ENCODE measurements at regions not wholly inside any gene's neighbourhood (a gene's known extent, or its start where the extent isn't known, plus 50 kb on each side); places are given as distances from the start of the nearest gene placed in this dataset.

DNA sequence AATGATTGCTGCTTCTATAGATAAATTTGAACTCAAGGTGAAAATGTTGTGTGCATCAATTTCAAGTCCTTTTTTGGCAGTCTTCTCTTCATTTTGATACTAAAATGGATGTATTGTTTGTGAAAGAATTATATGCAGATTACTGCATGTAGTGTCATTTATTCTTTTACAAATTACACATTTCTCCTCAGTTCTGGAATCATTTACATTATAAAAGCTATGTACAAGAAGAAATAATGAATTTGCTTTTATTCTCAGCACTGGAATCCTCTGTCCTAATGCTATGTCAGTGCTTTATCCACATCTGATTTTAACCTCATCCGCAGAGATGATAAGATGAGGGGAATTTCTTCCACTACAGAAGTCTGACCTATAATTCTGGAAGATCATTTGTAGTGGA is 220.8 kb upstream of the UBE2E3 start:
- no peaks in the 10 kb centered on the region for H3K4me1 Mint-ChIP-seq
- H3K27me3 Mint-ChIP-seq, result peaks cover 40% of the 10 kb centered on the region
- ATAC-seq (replicated peaks; ENCODE audit: extremely low read depth, poor library complexity, severe bottlenecking), result no peak
- H3K4me3 Mint-ChIP-seq, result no peak overlapping the region
- no peaks in the 10 kb centered on the region for H3K9me3 Mint-ChIP-seq
- no peak for DNase-seq (ENCODE audit: low spot score in 2 of 2)
- peaks cover 2% of the 10 kb centered on the region for H3K36me3 Mint-ChIP-seq (ENCODE audit: insufficient read depth)
- H3K27ac Mint-ChIP-seq (ENCODE audit: low read depth), result no peak overlapping the region

DNA sequence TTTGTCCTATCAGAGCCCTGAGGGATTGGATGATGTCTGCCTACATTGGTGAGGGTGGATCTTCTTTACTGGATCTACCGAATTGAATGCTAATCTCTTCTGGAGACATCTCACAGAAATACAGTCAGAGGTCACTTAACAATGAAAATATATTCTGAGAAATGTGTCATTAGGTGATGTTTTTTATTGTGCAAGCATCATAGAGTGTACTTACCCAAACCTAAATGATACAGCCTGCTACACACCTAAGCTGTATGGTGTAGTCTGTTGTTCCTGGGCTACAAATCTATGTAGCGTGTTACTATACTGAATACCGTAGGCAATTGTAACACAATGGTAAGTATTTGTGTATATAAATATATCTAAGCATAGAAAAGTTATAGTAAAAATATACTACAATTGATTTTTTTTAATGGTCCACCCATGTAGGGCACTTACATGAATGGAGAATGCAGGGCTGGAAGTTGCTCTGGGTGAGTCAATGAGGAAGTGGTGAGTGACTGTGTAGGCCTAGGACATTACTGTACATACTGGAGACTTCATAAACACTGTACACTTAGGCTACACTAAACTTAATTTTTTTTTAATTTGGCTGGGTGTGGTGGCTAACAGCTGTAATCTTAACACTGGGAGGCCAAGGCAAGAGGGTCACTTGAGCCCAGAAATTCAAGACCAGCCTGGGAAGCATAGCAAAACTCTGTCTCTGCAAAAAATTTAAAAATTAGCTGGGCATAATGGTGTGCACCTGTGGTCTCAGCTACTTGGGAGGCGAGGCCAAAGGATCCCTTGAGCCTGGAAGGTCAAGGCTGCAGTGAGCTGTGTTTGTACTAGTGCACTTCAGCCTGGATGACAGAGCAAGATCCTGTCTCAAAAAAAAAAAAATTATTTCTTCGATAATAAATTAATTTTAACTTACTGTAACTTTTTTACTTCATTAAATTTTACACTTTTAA is 226.3 kb upstream of the UBE2E3 start:
- no peak for DNase-seq (ENCODE audit: low spot score in 2 of 2)
- Mint-ChIP-seq H3K4me3 (no peak overlapping the region), H3K4me1 (no peaks in the 10 kb centered on the region), H3K27ac (ENCODE audit: low read depth) (no peak overlapping the region), H3K27me3 (peaks cover 8% of the 10 kb centered on the region), H3K36me3 (ENCODE audit: insufficient read depth) (no peaks in the 10 kb centered on the region), H3K9me3 (no peaks in the 10 kb centered on the region)
- no peak for ATAC-seq (replicated peaks; ENCODE audit: extremely low read depth, poor library complexity, severe bottlenecking)

DNA sequence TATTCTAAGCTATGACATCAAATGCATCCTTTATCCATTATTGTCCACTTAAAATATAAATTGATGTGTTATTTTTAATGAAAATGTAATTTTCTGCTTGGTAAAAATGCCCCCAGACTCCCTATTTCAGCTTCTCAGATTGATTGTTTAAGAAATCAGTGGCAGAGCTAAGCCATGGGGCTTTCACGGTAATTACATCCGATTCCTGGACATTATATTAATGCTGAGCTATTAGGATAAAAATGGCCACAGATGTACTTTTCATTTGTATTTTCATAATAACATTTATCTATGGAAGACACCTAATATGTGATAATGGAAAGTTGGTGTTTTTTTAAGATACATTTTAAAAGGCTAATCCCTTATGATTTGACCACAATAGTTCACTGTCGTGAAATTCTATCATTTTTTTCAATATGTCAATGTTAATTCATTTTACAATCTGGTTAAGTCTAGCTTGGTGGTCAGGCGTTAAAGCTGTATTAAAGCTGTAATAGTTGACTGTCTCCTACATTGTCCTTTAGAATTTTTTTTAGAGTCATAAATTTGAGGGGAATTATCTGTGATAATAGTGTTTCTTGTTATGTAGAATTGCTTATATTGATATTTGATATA is 229.0 kb upstream of the UBE2E3 start:
- H3K27me3 Mint-ChIP-seq, result peaks cover 19% of the 10 kb centered on the region
- ATAC-seq (replicated peaks; ENCODE audit: extremely low read depth, poor library complexity, severe bottlenecking), result no peak
- no peaks in the 10 kb centered on the region for H3K4me1 Mint-ChIP-seq
- H3K27ac Mint-ChIP-seq (ENCODE audit: low read depth), result no peak overlapping the region
- H3K4me3 Mint-ChIP-seq, result no peak overlapping the region
- H3K9me3 Mint-ChIP-seq, result no peaks in the 10 kb centered on the region
- peaks cover 1% of the 10 kb centered on the region for H3K36me3 Mint-ChIP-seq (ENCODE audit: insufficient read depth)
- DNase-seq (ENCODE audit: low spot score in 2 of 2), result no peak

DNA sequence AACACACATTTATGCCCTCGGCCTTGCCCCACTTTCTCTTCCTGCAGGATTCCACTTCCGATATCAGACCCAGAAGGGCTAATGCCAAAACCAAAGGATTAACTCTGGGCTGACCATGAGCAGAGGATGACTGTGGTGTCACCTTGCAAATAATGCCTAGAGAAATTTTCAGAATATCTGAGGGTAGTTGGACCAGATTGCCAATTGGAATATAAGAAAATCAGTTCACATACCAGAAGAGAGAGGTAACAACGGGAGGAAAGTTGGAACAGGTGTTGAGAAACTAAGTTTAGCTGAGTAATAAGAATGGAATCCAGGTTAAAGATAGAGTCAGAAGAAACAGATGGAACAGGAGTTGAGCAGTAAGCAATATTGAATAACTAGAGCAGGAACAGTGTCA is 232.7 kb upstream of the UBE2E3 start:
- DNase-seq (ENCODE audit: low spot score in 2 of 2), result no peak

DNA sequence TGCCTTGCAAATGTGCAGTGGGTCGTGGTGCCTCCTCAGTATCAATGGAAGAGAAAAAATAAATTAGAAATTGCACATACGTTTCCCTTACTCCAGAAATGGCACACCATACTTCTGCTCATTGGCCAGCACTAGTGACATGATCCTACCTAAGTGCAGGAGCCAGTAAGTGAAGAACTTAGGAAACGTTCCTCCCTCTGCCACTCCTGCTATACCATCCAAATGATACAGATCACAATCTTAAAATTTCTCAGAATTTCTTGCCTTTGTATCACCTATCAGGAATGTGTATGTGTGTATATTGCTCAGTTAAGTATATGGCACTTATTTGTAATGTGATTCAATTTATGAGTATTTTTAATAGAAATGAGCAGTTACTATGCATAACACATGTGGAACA is 237.0 kb upstream of the UBE2E3 start:
- no peaks in the 10 kb centered on the region for H3K36me3 Mint-ChIP-seq (ENCODE audit: insufficient read depth)
- no peak overlapping the region for H3K4me3 Mint-ChIP-seq
- DNase-seq (ENCODE audit: low spot score in 2 of 2) (no peak), ATAC-seq (replicated peaks; ENCODE audit: extremely low read depth, poor library complexity, severe bottlenecking) (no peak)
- H3K27me3 Mint-ChIP-seq, result peaks cover 36% of the 10 kb centered on the region
- H3K27ac Mint-ChIP-seq (ENCODE audit: low read depth), result no peak overlapping the region
- H3K4me1 Mint-ChIP-seq, result no peaks in the 10 kb centered on the region
- H3K9me3 Mint-ChIP-seq, result no peaks in the 10 kb centered on the region

More for the DNA sequence above, 232.7 kb upstream of the UBE2E3 start:
- Mint-ChIP-seq H3K9me3 (no peaks in the 10 kb centered on the region), H3K4me3 (no peak overlapping the region), H3K27ac (ENCODE audit: low read depth) (no peak overlapping the region), H3K4me1 (no peaks in the 10 kb centered on the region), H3K36me3 (ENCODE audit: insufficient read depth) (peaks cover 1% of the 10 kb centered on the region), H3K27me3 (peaks cover 33% of the 10 kb centered on the region)
- no peak for ATAC-seq (replicated peaks; ENCODE audit: extremely low read depth, poor library complexity, severe bottlenecking)

DNA sequence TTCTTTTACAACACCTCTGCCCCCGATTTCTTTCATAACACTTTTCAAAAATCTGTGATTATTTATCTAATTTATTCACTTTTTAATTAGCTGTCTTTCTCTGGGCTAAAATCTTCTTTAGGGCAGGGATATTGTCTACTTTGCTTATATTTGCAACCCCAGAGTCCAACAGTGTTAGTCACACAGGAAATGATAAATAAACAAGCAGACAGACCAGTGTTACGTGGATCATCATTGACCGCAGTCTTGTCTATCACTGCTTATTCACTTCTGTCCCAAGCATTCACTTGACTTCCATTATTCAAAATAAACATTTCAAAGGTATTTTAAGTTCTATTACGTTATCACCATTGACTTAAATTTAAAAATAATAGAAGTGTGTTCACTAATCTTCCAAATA is 237.6 kb upstream of the UBE2E3 start:
- Mint-ChIP-seq H3K4me3 (no peak overlapping the region), H3K27me3 (peaks cover 36% of the 10 kb centered on the region), H3K4me1 (no peaks in the 10 kb centered on the region), H3K27ac (ENCODE audit: low read depth) (no peak overlapping the region), H3K9me3 (no peaks in the 10 kb centered on the region), H3K36me3 (ENCODE audit: insufficient read depth) (no peaks in the 10 kb centered on the region)
- DNase-seq (ENCODE audit: low spot score in 2 of 2) (no peak), ATAC-seq (replicated peaks; ENCODE audit: extremely low read depth, poor library complexity, severe bottlenecking) (no peak)

DNA sequence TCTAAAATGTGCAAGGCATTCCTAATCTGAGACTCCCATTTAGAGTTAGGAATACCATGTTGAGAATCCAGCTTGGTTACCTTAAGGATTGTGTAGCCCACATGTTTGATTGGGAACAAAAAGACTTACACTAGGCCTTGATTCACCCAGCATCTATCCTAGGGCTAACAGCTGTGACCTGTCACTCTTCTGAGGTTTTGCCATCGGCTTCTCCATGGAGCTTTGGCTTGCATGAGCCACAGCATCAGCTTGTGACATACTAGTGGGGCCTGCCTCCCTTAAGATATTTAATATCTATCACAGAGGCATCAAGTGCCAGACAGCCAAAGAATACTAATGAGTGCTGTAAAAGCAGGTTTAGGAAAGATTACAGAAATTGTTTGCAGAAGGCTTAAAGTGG is 241.3 kb upstream of the UBE2E3 start:
- H3K4me1 Mint-ChIP-seq, result no peaks in the 10 kb centered on the region
- peaks cover 28% of the 10 kb centered on the region for H3K27me3 Mint-ChIP-seq
- DNase-seq (ENCODE audit: low spot score in 2 of 2), result no peak
- no peaks in the 10 kb centered on the region for H3K9me3 Mint-ChIP-seq
- no peak for ATAC-seq (replicated peaks; ENCODE audit: extremely low read depth, poor library complexity, severe bottlenecking)
- H3K36me3 Mint-ChIP-seq (ENCODE audit: insufficient read depth), result no peaks in the 10 kb centered on the region
- H3K4me3 Mint-ChIP-seq, result no peak overlapping the region
- no peak overlapping the region for H3K27ac Mint-ChIP-seq (ENCODE audit: low read depth)

DNA sequence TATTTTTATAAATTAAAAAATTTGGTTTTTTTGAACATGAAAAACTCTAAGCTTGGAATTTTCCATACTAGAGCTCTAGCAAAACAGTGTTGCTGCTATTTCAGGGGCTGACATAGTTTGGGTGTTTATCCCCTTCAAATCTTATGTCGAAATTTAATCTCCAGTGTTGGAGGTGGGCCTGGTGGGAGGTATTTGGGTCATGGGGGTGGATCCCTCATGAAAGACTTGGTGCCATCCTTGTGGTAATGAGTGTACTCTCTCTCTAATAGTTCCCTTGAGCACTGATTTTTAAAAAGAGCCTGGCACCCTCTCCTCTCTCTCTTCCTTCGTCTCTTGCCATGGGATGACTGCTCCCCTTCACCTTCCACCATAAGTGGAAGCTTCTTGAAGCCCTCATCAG is 244.6 kb upstream of the UBE2E3 start:
- no peak overlapping the region for H3K27ac Mint-ChIP-seq (ENCODE audit: low read depth)
- no peaks in the 10 kb centered on the region for H3K27me3 Mint-ChIP-seq
- DNase-seq (ENCODE audit: low spot score in 2 of 2) (no peak), ATAC-seq (replicated peaks; ENCODE audit: extremely low read depth, poor library complexity, severe bottlenecking) (no peak)
- no peaks in the 10 kb centered on the region for H3K4me1 Mint-ChIP-seq
- no peaks in the 10 kb centered on the region for H3K36me3 Mint-ChIP-seq (ENCODE audit: insufficient read depth)
- H3K9me3 Mint-ChIP-seq, result no peaks in the 10 kb centered on the region
- H3K4me3 Mint-ChIP-seq, result no peak overlapping the region

DNA sequence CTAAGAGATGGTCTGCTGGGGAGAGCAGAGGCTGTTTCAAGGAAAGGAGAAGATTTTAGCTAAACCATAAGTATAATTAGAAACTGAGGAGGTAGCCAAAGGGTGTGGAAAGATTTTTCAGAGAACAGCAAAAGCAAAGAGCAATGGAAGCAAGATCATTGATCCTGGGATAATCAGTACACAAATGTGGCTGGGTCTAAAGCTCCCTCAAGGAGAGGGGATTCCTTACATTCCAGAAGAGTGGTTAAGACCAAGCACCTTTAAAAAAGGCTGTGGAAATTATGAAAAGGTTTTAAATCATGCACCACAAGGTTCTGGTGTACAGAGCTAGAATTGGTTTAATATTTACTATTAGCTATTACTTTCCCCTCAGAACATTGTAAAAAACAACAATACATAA is 246.0 kb upstream of the UBE2E3 start:
- no peaks in the 10 kb centered on the region for H3K9me3 Mint-ChIP-seq
- DNase-seq (ENCODE audit: low spot score in 2 of 2), result no peak
- ATAC-seq (replicated peaks; ENCODE audit: extremely low read depth, poor library complexity, severe bottlenecking), result no peak

DNA sequence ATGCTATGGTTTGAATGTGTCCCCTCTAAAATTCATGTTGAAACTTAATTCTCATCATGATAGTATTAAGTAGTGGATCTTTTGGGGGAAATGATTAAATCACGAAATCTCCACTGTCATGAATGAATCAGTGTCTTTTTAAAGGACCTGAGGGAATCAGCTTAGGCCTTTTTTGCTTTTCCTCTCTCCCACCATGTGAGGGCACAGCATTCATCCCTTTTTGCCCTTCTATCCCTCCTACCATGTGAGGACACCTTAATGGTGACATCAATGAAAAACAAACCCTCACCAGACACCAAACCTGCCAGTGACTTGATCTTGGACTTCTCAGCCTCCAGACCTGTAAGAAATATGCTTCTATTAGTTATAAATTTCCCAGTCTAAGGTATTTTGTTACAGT is 247.1 kb upstream of the UBE2E3 start:
- ATAC-seq (replicated peaks; ENCODE audit: extremely low read depth, poor library complexity, severe bottlenecking), result no peak
- Mint-ChIP-seq H3K9me3 (no peaks in the 10 kb centered on the region), H3K27me3 (peaks cover 5% of the 10 kb centered on the region), H3K36me3 (ENCODE audit: insufficient read depth) (no peaks in the 10 kb centered on the region), H3K4me1 (no peaks in the 10 kb centered on the region), H3K27ac (ENCODE audit: low read depth) (no peak overlapping the region), H3K4me3 (no peak overlapping the region)
- DNase-seq (ENCODE audit: low spot score in 2 of 2), result no peak

More for the DNA sequence above, 246.0 kb upstream of the UBE2E3 start:
- H3K27ac Mint-ChIP-seq (ENCODE audit: low read depth), result no peak overlapping the region
- H3K27me3 Mint-ChIP-seq, result no peaks in the 10 kb centered on the region
- H3K4me1 Mint-ChIP-seq, result no peaks in the 10 kb centered on the region
- no peak overlapping the region for H3K4me3 Mint-ChIP-seq
- H3K36me3 Mint-ChIP-seq (ENCODE audit: insufficient read depth), result no peaks in the 10 kb centered on the region

DNA sequence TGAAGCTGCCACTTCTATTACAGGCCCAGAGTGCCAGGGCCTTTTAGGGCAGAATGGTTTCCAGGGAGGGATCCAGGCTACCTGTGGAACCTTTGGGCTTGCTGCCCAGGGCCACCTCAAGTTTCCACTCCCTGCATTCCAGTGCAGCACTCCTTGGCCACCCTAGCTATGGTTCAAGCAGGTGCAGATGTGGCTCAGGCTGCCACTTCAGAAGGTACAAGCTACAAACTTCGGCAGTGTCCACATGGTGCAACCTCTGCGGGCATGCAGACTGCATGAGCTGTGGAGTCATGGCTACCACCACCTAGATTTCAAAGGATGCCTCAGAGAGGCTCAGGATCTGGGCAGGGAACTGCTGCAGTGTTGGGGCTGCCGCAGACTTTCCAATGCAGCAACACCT is 248.1 kb upstream of the UBE2E3 start:
- Mint-ChIP-seq H3K4me3 (no peak overlapping the region), H3K27me3 (peaks cover 15% of the 10 kb centered on the region), H3K27ac (ENCODE audit: low read depth) (no peak overlapping the region), H3K36me3 (ENCODE audit: insufficient read depth) (no peaks in the 10 kb centered on the region), H3K9me3 (no peaks in the 10 kb centered on the region), H3K4me1 (no peaks in the 10 kb centered on the region)
- ATAC-seq (replicated peaks; ENCODE audit: extremely low read depth, poor library complexity, severe bottlenecking) (no peak), DNase-seq (ENCODE audit: low spot score in 2 of 2) (no peak)

DNA sequence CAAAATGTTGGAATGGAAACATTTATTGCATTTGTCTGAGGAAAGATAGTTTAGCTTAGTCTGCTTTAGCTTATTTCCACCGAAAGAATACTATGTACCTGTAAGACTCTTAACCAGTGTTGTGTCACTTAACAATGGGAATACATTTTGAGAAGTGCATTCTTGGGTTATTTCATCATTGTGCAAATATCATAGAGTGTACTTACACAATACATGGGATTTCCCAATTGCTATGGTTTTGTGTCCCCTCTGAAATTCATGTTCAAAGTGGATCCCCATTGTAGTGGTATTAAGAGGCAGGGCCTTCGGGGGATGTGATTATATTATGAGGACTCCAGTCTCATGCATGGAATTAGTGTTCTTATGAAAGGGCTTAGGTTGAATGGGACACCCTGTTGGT is 249.4 kb upstream of the UBE2E3 start:
- ATAC-seq (replicated peaks; ENCODE audit: extremely low read depth, poor library complexity, severe bottlenecking) (no peak), DNase-seq (ENCODE audit: low spot score in 2 of 2) (no peak)
- Mint-ChIP-seq H3K27me3 (peaks cover 25% of the 10 kb centered on the region), H3K27ac (ENCODE audit: low read depth) (no peak overlapping the region), H3K4me3 (no peak overlapping the region), H3K9me3 (no peaks in the 10 kb centered on the region), H3K36me3 (ENCODE audit: insufficient read depth) (no peaks in the 10 kb centered on the region), H3K4me1 (no peaks in the 10 kb centered on the region)

DNA sequence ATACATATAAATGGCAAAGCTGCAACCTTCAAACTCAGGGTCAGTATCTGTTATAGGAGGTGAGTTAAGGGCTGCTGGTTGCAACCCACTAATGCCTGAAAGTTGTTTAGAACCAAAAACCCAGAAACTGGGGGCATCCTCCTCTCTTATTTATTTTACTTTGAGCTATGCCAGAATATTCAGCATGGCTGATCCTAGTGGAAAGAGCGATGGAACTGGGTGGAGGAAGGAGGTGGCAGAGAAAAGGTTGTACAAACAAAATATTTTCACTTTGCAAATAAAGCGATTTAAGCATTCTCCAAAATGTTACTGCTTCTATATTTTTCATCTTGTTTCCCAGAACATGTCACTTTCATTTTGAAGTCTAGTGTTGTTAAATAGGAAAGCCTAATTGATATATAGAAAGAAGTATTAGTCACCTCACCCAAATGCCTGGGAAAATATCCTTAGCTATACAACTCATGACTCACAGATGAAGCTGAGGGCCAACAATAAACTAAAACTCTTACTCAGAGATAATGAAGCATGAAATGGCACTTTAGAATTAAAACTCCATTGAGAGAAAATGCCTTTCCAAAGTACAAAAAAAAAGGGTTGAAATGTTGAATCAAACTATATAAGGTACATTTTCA is 251.4 kb upstream of the UBE2E3 start:
- H3K4me1 Mint-ChIP-seq, result no peaks in the 10 kb centered on the region
- no peak overlapping the region for H3K27ac Mint-ChIP-seq (ENCODE audit: low read depth)
- H3K27me3 Mint-ChIP-seq, result peaks cover 26% of the 10 kb centered on the region
- no peak overlapping the region for H3K4me3 Mint-ChIP-seq
- ATAC-seq (replicated peaks; ENCODE audit: extremely low read depth, poor library complexity, severe bottlenecking) (no peak), DNase-seq (ENCODE audit: low spot score in 2 of 2) (no peak)
- H3K9me3 Mint-ChIP-seq, result no peaks in the 10 kb centered on the region
- H3K36me3 Mint-ChIP-seq (ENCODE audit: insufficient read depth), result no peaks in the 10 kb centered on the region

All from central memory CD8-positive, alpha-beta T cell (primary cell).